NCI-H1436 (cell line): ENCODE measurements at regions not wholly inside any gene's neighbourhood (a gene's known extent, or its start where the extent isn't known, plus 50 kb on each side); places are given as distances from the start of the nearest gene placed in this dataset.

Experiments
- DNase-seq: peaks from one replicate; lab custom pipeline; 2025; lab: John Stamatoyannopoulos, UW

GRCh38 chr4:59086410-59086809 is 1976.2 kb upstream of the IGFBP7 start:
- DNase-seq = no peak

GRCh38 chr4:59091146-59092142 is 1981.3 kb upstream of the IGFBP7 start:
- DNase-seq = no peak

DNA sequence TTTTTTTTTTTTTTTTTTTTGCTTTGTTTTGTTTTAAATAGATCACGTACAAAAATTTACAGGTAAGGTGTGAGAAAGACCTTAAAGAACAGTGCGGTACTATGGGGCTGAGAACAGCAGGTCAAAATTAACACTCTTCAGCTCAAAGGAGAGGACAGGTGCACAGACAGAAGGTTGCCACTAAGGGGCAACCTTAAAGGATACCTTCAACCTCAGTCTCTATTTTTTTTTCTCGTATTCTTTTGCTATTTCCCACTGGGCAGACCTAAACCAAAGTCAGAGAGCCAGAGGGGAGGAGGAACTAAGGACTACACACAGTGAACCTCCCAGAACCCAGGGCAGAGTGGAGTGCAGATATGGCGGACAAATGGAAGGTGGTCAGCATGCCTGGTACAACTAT is 1984.3 kb upstream of the IGFBP7 start:
- no peak for DNase-seq

DNA sequence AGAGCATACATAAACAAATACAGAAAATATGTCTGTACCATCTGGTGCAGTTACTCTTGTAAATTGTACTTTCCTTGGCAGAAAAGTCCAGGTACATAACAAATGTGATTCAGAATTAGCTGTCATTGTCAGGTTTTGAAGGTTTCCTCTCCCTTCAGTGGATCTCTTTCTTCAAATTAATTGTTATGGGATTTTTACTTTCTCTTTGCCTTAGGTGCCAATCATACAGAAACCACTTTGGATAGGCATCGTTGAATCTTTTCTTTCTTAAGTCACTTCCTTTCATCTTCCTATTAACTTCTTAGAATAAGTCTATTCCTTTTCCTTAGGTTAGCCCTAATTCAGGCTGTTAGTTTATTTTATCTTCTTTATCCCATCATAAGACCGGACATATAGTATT is 1992.1 kb upstream of the IGFBP7 start:
- no peak for DNase-seq

GRCh38 chr4:59120287-59120814 is 2010.2 kb upstream of the IGFBP7 start:
- DNase-seq = no peak

DNA sequence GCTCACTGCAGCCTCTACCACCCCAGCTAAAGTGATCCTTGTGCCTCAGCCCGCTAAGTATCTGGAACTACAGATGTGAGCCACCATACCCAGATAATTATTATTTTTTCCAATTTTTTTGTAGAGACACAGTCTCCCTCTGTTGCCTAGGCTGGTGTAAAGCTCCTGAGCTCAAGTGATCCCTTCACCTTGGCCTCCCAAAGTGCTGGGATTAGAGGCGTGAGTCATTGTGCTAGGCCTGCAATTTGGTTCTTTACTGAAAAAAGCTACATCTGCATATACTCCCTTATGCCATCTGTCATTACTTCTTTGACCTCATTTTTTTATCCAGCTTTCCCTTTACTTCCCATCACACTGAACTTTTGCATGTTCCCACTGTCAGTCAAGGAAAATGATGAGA is 2012.4 kb upstream of the IGFBP7 start:
- DNase-seq = no peak

- no peak for DNase-seq
Observed at GRCh38 chr4:59126159-59126558, 2016.0 kb upstream of the IGFBP7 start.

GRCh38 chr4:59127006-59127405 is 2016.8 kb upstream of the IGFBP7 start:
- DNase-seq = no peak

- peak; percentile 8 for DNase-seq
Observed at GRCh38 chr4:59127743-59128142, 2017.6 kb upstream of the IGFBP7 start.

DNA sequence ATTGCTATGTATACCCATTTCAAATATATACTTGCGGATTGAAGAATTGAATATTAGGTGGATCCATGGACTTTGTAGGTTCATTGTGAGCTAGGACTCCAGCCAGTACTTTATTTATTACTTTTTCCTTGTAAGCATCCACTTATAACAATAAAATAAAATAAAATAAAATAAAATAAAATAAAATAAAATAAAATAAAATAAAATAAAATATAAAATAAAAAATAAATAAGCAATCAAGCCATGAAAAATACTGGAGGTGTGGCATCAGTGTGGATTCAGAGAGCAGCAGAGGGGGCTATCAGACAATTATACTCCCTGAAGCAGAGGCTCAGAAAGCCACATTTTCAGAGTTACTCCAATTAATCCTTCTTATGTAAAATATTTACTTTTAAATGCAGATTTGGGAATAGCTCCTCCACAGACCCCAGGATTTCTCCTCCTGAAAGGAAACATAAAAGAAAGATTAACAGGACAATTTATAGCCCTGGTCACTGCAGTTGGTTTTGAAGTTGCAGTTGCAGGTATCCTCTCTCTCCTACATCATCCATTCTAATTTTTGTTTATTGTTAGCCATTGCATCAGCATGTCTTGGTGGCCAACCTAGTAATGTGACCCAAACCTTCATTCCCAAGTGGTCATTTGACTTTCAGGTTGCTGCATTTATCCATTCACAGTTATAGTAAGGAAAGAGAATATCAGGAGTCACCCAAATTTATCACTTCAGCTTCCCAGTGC is 2025.2 kb upstream of the IGFBP7 start:
- DNase-seq = no peak

- DNase-seq = no peak
Observed at GRCh38 chr4:59161249-59161648, 2038.9 kb upstream of the ADGRL3 start.

GRCh38 chr4:59175617-59176016 is 2024.5 kb upstream of the ADGRL3 start:
- DNase-seq = peak; percentile 12

DNA sequence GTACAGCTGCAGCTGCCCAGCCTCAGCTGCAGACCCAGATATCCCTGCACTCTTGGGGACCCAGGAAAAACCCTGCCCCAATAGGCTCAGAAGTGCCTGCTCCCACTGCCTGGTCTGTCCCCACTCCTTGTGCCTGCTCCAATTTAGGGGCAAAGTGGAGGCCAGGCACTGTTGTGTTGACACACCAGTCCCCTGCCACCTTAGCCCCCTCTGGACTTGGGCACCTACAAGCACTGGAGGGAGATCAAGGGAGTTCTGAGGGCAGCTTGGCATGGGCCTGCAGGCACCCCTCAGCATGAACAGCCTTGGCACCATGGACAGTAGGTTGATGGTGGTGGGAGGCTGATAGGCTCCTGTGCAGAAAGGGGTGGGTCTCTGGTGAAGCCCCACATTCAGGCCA is 2020.8 kb upstream of the ADGRL3 start:
- no peak for DNase-seq

GRCh38 chr4:59180161-59180560 is 2020.0 kb upstream of the ADGRL3 start:
- DNase-seq = no peak

GRCh38 chr4:59180969-59181368 is 2019.2 kb upstream of the ADGRL3 start:
- no peak for DNase-seq

DNA sequence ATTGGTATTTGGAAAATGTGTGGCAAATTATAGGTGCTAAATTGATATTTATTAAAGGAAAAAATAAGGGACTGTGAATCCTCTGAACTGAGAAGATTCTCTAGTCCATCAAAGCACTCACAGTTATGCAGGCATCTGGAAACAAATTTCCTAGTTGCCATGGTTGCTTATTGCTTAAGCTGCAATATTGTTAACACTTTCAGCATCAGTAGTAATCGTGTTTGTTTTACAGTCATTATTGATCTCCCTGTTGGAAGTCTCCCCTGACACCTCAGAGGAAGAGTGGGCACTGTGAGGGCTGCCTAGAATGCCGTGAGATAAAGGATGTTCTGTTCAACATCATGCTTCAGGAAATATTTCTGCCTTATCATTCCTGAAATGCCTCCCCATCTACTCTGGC is 2004.3 kb upstream of the ADGRL3 start:
- peak; percentile 11 for DNase-seq

GRCh38 chr4:59200992-59201391 is 1999.1 kb upstream of the ADGRL3 start:
- peak; percentile 58 for DNase-seq

DNA sequence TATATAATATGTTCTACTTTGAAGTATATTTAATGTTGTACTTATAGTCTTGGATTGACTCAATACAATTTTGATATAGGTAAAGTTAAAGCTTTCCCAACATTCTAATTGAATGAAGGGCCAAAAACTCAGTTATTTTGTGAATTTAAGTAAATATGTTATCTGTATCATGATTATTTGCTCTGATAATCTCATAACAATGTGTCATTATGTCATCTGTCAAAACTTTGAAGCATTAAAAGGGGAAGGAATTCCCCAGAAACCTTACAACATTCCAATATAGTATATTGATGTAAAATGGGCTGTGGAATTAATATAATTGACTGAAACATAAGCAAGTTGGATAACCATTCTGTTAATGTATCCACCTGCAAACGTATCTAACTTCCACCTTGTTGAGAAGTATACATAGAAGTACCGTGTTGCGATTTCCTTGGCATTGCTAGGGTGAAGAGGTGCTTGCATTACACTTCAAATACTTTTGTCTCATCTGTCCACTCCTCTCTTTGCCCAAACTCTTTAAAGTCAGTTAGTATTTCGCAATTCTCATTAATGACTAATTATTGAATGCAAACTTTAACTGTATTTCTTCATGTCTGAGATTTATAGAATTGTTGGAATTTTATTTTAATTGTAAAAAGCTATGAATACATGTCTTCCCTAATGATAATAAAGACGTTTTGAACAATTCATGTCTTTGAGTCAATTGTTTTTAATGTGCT is 1982.1 kb upstream of the ADGRL3 start:
- DNase-seq = no peak

- no peak for DNase-seq
Observed at GRCh38 chr4:59222221-59222620, 1977.9 kb upstream of the ADGRL3 start.

DNA sequence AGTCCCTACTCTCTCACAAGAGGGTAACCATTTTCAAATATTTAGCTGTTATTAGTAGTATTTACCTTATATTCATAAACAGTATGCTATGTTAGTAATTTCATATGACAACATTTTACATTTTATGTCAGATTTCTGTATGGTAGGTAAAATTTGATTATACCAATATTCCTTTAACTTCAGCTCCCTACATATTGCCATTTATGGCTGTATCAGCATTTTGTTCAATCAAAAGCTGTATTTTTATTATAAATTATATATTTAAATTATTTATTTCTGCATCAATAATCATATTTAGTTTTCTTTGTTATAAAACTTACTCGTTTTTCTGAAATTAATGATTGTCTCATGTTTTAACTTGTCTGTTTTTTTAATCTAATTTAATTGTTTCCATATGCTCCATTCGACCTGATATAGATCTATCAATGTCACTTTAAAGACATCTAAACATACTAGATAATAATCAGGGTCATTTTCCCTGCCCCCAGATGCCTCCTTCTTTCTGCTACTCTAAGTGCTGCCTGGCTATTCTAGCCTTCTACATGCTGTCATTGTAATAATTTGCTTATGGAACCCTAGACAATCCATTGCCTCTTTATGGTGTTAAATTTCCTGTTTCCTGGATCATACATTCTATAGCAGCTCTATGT is 1976.7 kb upstream of the ADGRL3 start:
- DNase-seq = no peak

DNA sequence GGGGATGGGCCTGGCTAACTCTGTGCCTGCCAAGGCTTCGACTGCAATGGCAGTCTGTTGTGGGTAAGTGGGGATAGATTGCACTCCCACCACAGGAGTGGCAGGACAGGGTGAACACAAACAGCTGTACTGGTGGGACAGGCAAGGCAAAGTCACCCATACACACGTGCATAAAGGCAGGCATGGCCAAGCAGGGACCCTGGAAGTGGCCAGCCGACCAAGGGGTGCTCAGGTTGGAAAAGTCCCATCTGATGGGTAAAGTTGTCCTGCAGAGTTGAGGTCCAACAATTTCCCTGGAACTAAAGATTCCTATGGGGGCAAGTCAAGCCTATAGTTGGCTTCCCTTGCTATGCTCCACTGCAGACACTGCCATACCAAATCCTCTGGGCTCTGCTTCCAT is 1961.9 kb upstream of the ADGRL3 start:
- DNase-seq = no peak

- DNase-seq = no peak
Observed at GRCh38 chr4:59240011-59240410, 1960.1 kb upstream of the ADGRL3 start.
